OCI-LY3 (cell line): ENCODE measurements at regions not wholly inside any gene's neighbourhood (a gene's known extent, or its start where the extent isn't known, plus 50 kb on each side); places are given as distances from the start of the nearest gene placed in this dataset.

Experiments used
- H2AFZ ChIP-seq: fragments of 200-600, 300-600 bp; shearing (Covaris generic); 2 replicates; pipeline ENCODE4 v1.6.0; 2014; ENCODE audit warnings: antibody characterized with exemption, low read depth, low read length
- H3K27ac ChIP-seq: fragments of 200-600, 300-600 bp; sonication (generic); 2 replicates; pipeline ENCODE4 v1.5.1; 2014; ENCODE audit warnings: mild to moderate bottlenecking, low read length, moderate library complexity, mixed read lengths
- H3K27me3 ChIP-seq: fragments of 200-600, 300-600 bp; sonication (generic); 2 replicates; pipeline ENCODE4 v1.6.1; 2014; ENCODE audit warnings: low read depth, low read length, mixed read lengths
- H3K36me3 ChIP-seq: fragments of 200-600, 300-600 bp; sonication (generic); replicated peaks from 2 replicates; pipeline ENCODE3; 2014; ENCODE audit warnings: low read depth, low read length, mixed read lengths
- H3K4me1 ChIP-seq: fragments of 300-600, 200-600 bp; sonication (generic); 2 replicates; pipeline ENCODE4 v1.6.1; 2014; ENCODE audit warnings: low read length, mixed read lengths
- H3K4me2 ChIP-seq: fragments of 200-600, 300-600 bp; sonication (generic); 2 replicates; pipeline ENCODE4 v1.6.1; 2014; ENCODE audit warnings: low read length, mixed read lengths
- H3K4me3 ChIP-seq: fragments of 300-600, 200-600 bp; sonication (generic); 2 replicates; pipeline ENCODE4 v1.5.1; 2014; ENCODE audit warnings: antibody characterized with exemption, mild to moderate bottlenecking, low read length, moderate library complexity
- H3K79me2 ChIP-seq: fragments of 300-600, 200-600 bp; shearing (Covaris generic); 2 replicates; pipeline ENCODE4 v1.6.1; 2014; ENCODE audit warnings: mild to moderate bottlenecking, low read length, mixed read lengths
- H3K9ac ChIP-seq: fragments of 300-600, 200-600 bp; shearing (Covaris generic); 2 replicates; pipeline ENCODE4 v1.6.0; 2014; ENCODE audit warnings: mild to moderate bottlenecking, low read length, moderate library complexity
- H3K9me3 ChIP-seq: fragments of 200-600, 300-600 bp; shearing (Covaris generic); 2 replicates; pipeline ENCODE4 v1.6.1; 2014; ENCODE audit warnings: low read length, mixed read lengths; ENCODE audit not compliant: insufficient read depth
- H4K20me1 ChIP-seq: fragments of 200-600, 300-600 bp; sonication (generic); 2 replicates; pipeline ENCODE4 v1.6.1; 2016; ENCODE audit warnings: low read length, mixed read lengths; ENCODE audit not compliant: insufficient read depth
- CTCF ChIP-seq: fragments of 200-600, 300-600 bp; sonication (generic); IDR thresholded peaks from 2 replicates; pipeline ENCODE4 v1.5.1; 2014; ENCODE audit warnings: antibody characterized with exemption, low read length, low read depth
- EZH2phosphoT487 ChIP-seq: fragments of 200-600 bp; shearing (Covaris generic); IDR thresholded peaks from 2 replicates; pipeline ENCODE4 v1.6.1; 2018; ENCODE audit warnings: antibody characterized with exemption, mixed run types, low read depth

- Histone ChIP-seq H3K36me3 (no peaks in the 10 kb centered on the region), H3K9ac (no peak overlapping the region), H2AFZ (no peak overlapping the region), H3K27ac (no peak overlapping the region), H3K27me3 (no peaks in the 10 kb centered on the region), H3K9me3 (no peaks in the 10 kb centered on the region), H3K4me3 (no peak overlapping the region), H3K79me2 (no peaks in the 10 kb centered on the region), H3K4me2 (no peak overlapping the region), H3K4me1 (peaks cover 9% of the 10 kb centered on the region), H4K20me1 (no peaks in the 10 kb centered on the region)
- TF ChIP-seq EZH2phosphoT487: no peak
- TF ChIP-seq CTCF: no peak
Observed at GRCh38 chr10:30788307-30788706, 158.8 kb upstream of the LYZL2 start.

GRCh38 chr10:30786906-30787305 is 157.4 kb upstream of the LYZL2 start:
- Histone ChIP-seq H3K4me2 (no peak overlapping the region), H3K36me3 (no peaks in the 10 kb centered on the region), H3K27ac (no peak overlapping the region), H3K4me1 (peaks cover 20% of the 10 kb centered on the region), H4K20me1 (no peaks in the 10 kb centered on the region), H2AFZ (no peak overlapping the region), H3K9ac (no peak overlapping the region), H3K27me3 (no peaks in the 10 kb centered on the region), H3K4me3 (no peak overlapping the region), H3K79me2 (no peaks in the 10 kb centered on the region), H3K9me3 (no peaks in the 10 kb centered on the region)
- no peak for TF ChIP-seq EZH2phosphoT487
- TF ChIP-seq CTCF: no peak

- Histone ChIP-seq H3K4me3 (no peak overlapping the region), H3K9me3 (no peaks in the 10 kb centered on the region), H3K27ac (no peak overlapping the region), H3K36me3 (no peaks in the 10 kb centered on the region), H2AFZ (no peak overlapping the region), H3K79me2 (no peaks in the 10 kb centered on the region), H4K20me1 (no peaks in the 10 kb centered on the region), H3K4me1 (peaks cover 20% of the 10 kb centered on the region), H3K9ac (no peak overlapping the region), H3K4me2 (no peak overlapping the region), H3K27me3 (no peaks in the 10 kb centered on the region)
- TF ChIP-seq CTCF (no peak), EZH2phosphoT487 (no peak)
Observed at GRCh38 chr10:30786131-30786530, 156.6 kb upstream of the LYZL2 start.

DNA sequence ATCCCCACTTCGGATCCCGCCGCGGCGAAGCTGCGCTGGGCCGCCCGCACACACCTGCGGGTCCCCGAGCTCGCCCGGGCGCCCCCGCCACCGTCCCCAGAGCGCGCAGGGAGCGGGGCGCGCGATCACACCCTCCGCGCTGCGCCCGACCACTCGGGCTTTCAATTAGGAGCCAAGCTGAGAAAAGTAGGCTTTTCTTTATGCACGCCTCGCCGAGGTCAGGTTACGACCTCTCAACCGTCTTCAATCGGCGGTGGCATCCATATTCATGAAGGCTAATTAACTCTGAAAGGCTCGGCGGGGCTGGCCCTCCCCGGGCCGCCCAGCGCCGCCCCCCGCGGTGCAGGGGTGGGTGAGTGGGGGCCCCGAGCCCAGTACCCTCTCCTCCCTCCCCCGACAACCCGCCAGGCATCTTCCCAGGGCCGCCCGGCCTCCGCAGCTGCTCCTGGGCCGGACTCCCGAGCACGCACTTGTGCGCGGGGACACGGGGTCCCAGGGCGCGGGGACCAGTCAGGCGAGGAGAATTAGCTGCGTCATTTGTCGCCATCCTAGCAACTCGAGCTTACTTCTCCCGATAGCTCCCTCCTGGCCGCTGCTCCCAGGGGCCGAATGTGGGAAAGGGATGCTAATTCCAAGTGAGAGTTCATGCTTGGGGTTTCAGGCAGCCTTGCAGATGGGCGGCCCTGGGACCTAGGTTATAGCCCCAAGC is 155.5 kb upstream of the LYZL2 start:
- H3K4me1 ChIP-seq: peaks cover 20% of the 10 kb centered on the region
- H2AFZ ChIP-seq: peak overlapping the region; percentile 90
- no peak overlapping the region for H3K27ac ChIP-seq
- peak overlapping the region; percentile 78 for H3K4me3 ChIP-seq
- H3K4me2 ChIP-seq: peak overlapping the region; percentile 99
- H3K36me3 ChIP-seq: no peaks in the 10 kb centered on the region
- peak overlapping the region; percentile 58 for H3K9ac ChIP-seq
- H3K27me3 ChIP-seq: no peaks in the 10 kb centered on the region
- no peaks in the 10 kb centered on the region for H3K9me3 ChIP-seq
- no peak for TF ChIP-seq CTCF
- no peak for TF ChIP-seq EZH2phosphoT487
- no peaks in the 10 kb centered on the region for H3K79me2 ChIP-seq
- no peaks in the 10 kb centered on the region for H4K20me1 ChIP-seq
